Epithelial cell of prostate (primary cell): ENCODE measurements at regions not wholly inside any gene's neighbourhood (a gene's known extent, or its start where the extent isn't known, plus 50 kb on each side); places are given as distances from the start of the nearest gene placed in this dataset.

Experiments
- DNase-seq: peaks from one replicate; pipeline ENCODE4 v3.0.0-alpha.2; 2011; ENCODE audit warnings: low read depth, low spot score
- H3K27ac ChIP-seq: fragments of 450-650 bp; 2 replicates; pipeline ENCODE4 v1.5.1; 2017; ENCODE audit warnings: mild to moderate bottlenecking

- H3K27ac ChIP-seq, result no peak overlapping the region
- DNase-seq, result no peak
Measured at GRCh38 chr5:4969351-4969750, 170.8 kb upstream of the ADAMTS16 start.

- DNase-seq, result no peak
- H3K27ac ChIP-seq, result no peak overlapping the region
Measured at GRCh38 chr5:4970171-4970570, 170.0 kb upstream of the ADAMTS16 start.

- H3K27ac ChIP-seq, result no peak overlapping the region
- no peak for DNase-seq
Measured at GRCh38 chr5:4976902-4977301, 163.2 kb upstream of the ADAMTS16 start.

GRCh38 chr5:4977416-4978110 is 162.6 kb upstream of the ADAMTS16 start:
- no peak overlapping the region for H3K27ac ChIP-seq
- DNase-seq, result no peak

- no peak overlapping the region for H3K27ac ChIP-seq
- DNase-seq, result no peak
Measured at GRCh38 chr5:4980201-4980600, 159.9 kb upstream of the ADAMTS16 start.

- H3K27ac ChIP-seq, result no peak overlapping the region
- no peak for DNase-seq
Measured at GRCh38 chr5:4981608-4982007, 158.5 kb upstream of the ADAMTS16 start.

- no peak overlapping the region for H3K27ac ChIP-seq
- no peak for DNase-seq
Measured at GRCh38 chr5:4983701-4984100, 156.4 kb upstream of the ADAMTS16 start.

GRCh38 chr5:4984461-4984860 is 155.7 kb upstream of the ADAMTS16 start:
- no peak overlapping the region for H3K27ac ChIP-seq
- no peak for DNase-seq

GRCh38 chr5:4987431-4987830 is 152.7 kb upstream of the ADAMTS16 start:
- no peak overlapping the region for H3K27ac ChIP-seq
- DNase-seq, result no peak

- DNase-seq, result no peak
Measured at GRCh38 chr5:4989118-4989517, 151.0 kb upstream of the ADAMTS16 start.

GRCh38 chr5:4990017-4990416 is 150.1 kb upstream of the ADAMTS16 start:
- no peak overlapping the region for H3K27ac ChIP-seq
- no peak for DNase-seq

More at GRCh38 chr5:4989118-4989517, 151.0 kb upstream of the ADAMTS16 start:
- no peak overlapping the region for H3K27ac ChIP-seq

- H3K27ac ChIP-seq, result no peak overlapping the region
- no peak for DNase-seq
Measured at GRCh38 chr5:4990462-4990861, 149.7 kb upstream of the ADAMTS16 start.

GRCh38 chr5:4991925-4992324 is 148.2 kb upstream of the ADAMTS16 start:
- H3K27ac ChIP-seq, result no peak overlapping the region
- DNase-seq, result no peak

GRCh38 chr5:4995014-4995413 is 145.1 kb upstream of the ADAMTS16 start:
- no peak for DNase-seq
- H3K27ac ChIP-seq, result no peak overlapping the region

GRCh38 chr5:5005353-5005752 is 134.8 kb upstream of the ADAMTS16 start:
- DNase-seq, result no peak

GRCh38 chr5:5006548-5006947 is 133.6 kb upstream of the ADAMTS16 start:
- no peak overlapping the region for H3K27ac ChIP-seq

More at GRCh38 chr5:5005353-5005752, 134.8 kb upstream of the ADAMTS16 start:
- H3K27ac ChIP-seq, result no peak overlapping the region

GRCh38 chr5:5009240-5009639 is 130.9 kb upstream of the ADAMTS16 start:
- DNase-seq, result no peak

More at GRCh38 chr5:5006548-5006947, 133.6 kb upstream of the ADAMTS16 start:
- DNase-seq, result no peak

GRCh38 chr5:5011151-5011550 is 129.0 kb upstream of the ADAMTS16 start:
- no peak overlapping the region for H3K27ac ChIP-seq
- no peak for DNase-seq

More at GRCh38 chr5:5009240-5009639, 130.9 kb upstream of the ADAMTS16 start:
- no peak overlapping the region for H3K27ac ChIP-seq

- H3K27ac ChIP-seq, result no peak overlapping the region
- DNase-seq, result no peak
Measured at GRCh38 chr5:5014586-5015235, 125.4 kb upstream of the ADAMTS16 start.

GRCh38 chr5:5017827-5018577 is 122.1 kb upstream of the ADAMTS16 start:
- H3K27ac ChIP-seq, result no peak overlapping the region
- DNase-seq, result no peak

- no peak overlapping the region for H3K27ac ChIP-seq
- DNase-seq, result no peak
Measured at GRCh38 chr5:5018578-5018970, 121.6 kb upstream of the ADAMTS16 start.
